ENCODE measurements at regions not wholly inside any gene's neighbourhood (a gene's known extent, or its start where the extent isn't known, plus 50 kb on each side); places are given as distances from the start of the nearest gene placed in this dataset.

DNA sequence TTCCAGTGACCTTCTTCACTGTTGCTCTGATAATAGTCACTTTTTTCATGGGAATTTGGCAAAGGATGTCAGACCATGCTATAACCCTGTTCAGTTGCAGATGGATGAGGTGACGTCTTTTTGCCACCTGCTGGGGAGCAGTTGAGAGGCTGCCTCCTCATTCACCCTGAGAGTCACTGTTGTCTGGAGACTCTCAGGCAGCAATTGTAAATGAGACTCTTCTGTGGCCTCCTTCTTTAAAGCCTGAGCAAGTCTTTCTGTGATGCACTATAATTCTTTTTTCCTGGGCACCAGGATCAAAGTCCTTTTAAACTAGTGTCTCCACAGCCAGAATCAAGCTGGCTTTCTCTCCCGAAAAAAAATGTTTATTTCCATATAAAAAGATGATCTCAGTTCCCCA lies 345.1 kb downstream of the ARL4A start:
- Histone ChIP-seq H3K36me3 (no peaks in the 10 kb centered on the region), H3K9me3 (no peaks in the 10 kb centered on the region), H3K4me1 (no peaks in the 10 kb centered on the region), H3K27me3 (no peaks in the 10 kb centered on the region), H3K27ac (no peak overlapping the region), H3K4me3 (no peak overlapping the region)
- no peak for TF ChIP-seq POLR2A (IDR thresholded peaks at IDR 0.05)
- no peak for TF ChIP-seq EP300 (IDR thresholded peaks at IDR 0.05)
- TF ChIP-seq, protein P1, sequence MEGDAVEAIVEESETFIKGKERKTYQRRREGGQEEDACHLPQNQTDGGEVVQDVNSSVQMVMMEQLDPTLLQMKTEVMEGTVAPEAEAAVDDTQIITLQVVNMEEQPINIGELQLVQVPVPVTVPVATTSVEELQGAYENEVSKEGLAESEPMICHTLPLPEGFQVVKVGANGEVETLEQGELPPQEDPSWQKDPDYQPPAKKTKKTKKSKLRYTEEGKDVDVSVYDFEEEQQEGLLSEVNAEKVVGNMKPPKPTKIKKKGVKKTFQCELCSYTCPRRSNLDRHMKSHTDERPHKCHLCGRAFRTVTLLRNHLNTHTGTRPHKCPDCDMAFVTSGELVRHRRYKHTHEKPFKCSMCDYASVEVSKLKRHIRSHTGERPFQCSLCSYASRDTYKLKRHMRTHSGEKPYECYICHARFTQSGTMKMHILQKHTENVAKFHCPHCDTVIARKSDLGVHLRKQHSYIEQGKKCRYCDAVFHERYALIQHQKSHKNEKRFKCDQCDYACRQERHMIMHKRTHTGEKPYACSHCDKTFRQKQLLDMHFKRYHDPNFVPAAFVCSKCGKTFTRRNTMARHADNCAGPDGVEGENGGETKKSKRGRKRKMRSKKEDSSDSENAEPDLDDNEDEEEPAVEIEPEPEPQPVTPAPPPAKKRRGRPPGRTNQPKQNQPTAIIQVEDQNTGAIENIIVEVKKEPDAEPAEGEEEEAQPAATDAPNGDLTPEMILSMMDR (IDR thresholded peaks at IDR 0.05): no peak
- TF ChIP-seq POLR2AphosphoS5 (IDR thresholded peaks at IDR 0.05): no peak
- WGBS: 46% methylated on average over 2 of the region's 2 CpGs
- DNase-seq (ENCODE audit: low spot score in 2 of 2): no peak

GRCh38 chr7:13034693-13035092 lies 347.3 kb downstream of the ARL4A start:
- Histone ChIP-seq H3K4me1 (no peaks in the 10 kb centered on the region), H3K4me3 (no peak overlapping the region), H3K36me3 (no peaks in the 10 kb centered on the region), H3K27ac (no peak overlapping the region), H3K9me3 (no peaks in the 10 kb centered on the region), H3K27me3 (no peaks in the 10 kb centered on the region)
- no peak for DNase-seq (ENCODE audit: low spot score in 2 of 2)
- TF ChIP-seq EP300 (IDR thresholded peaks at IDR 0.05) (no peak), POLR2AphosphoS5 (IDR thresholded peaks at IDR 0.05) (no peak), POLR2A (IDR thresholded peaks at IDR 0.05) (no peak)
- TF ChIP-seq, protein P1 (IDR thresholded peaks at IDR 0.05): no peak
- 100% methylated on average over 1 of the region's 1 CpG for WGBS

GRCh38 chr7:13035233-13035632 lies 347.8 kb downstream of the ARL4A start:
- Histone ChIP-seq H3K4me1 (no peaks in the 10 kb centered on the region), H3K4me3 (no peak overlapping the region), H3K27me3 (no peaks in the 10 kb centered on the region), H3K36me3 (no peaks in the 10 kb centered on the region), H3K9me3 (no peaks in the 10 kb centered on the region), H3K27ac (no peak overlapping the region)
- 91% methylated on average over 4 of the region's 4 CpGs for WGBS
- TF ChIP-seq POLR2A (IDR thresholded peaks at IDR 0.05) (no peak), POLR2AphosphoS5 (IDR thresholded peaks at IDR 0.05) (no peak), EP300 (IDR thresholded peaks at IDR 0.05) (no peak)
- TF ChIP-seq, protein P1 (IDR thresholded peaks at IDR 0.05): no peak
- no peak for DNase-seq (ENCODE audit: low spot score in 2 of 2)

DNA sequence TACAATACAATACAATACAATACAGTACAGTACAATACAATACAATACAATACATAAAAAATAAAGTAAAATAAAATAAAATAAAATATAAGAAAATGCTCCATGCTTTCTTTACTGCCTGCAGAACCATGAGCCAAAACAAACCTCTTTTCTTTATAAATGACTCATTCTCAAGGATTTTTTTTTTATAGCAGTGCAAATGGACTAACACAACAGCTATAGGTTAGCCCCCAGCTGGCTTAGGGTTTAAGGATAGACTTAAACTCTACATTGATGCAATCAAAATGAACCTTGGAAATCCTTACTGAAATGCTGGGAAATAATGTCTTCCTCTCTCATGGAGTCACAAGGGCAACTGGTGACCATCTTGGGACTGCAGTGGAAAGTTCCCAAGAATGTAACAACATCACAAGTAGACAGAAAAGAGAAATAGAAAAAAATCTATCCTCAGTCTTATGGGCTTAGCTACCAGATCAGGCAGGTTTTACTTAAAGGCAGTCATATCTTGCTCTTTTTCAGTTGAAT lies 348.9 kb downstream of the ARL4A start:
- Histone ChIP-seq H3K27ac (no peak overlapping the region), H3K36me3 (no peaks in the 10 kb centered on the region), H3K9me3 (no peaks in the 10 kb centered on the region), H3K4me1 (no peaks in the 10 kb centered on the region), H3K27me3 (no peaks in the 10 kb centered on the region), H3K4me3 (no peak overlapping the region)
- no peak for DNase-seq (ENCODE audit: low spot score in 2 of 2)
- no peak for TF ChIP-seq EP300 (IDR thresholded peaks at IDR 0.05)
- TF ChIP-seq POLR2AphosphoS5 (IDR thresholded peaks at IDR 0.05): no peak
- no peak for TF ChIP-seq POLR2A (IDR thresholded peaks at IDR 0.05)
- TF ChIP-seq, protein P1 (IDR thresholded peaks at IDR 0.05): no peak

- TF ChIP-seq, protein P1 (IDR thresholded peaks at IDR 0.05): no peak
- no peak for TF ChIP-seq POLR2AphosphoS5 (IDR thresholded peaks at IDR 0.05)
- no peak for TF ChIP-seq EP300 (IDR thresholded peaks at IDR 0.05)
- no peak for TF ChIP-seq POLR2A (IDR thresholded peaks at IDR 0.05)
- Histone ChIP-seq H3K4me1 (no peaks in the 10 kb centered on the region), H3K27ac (no peak overlapping the region), H3K4me3 (no peak overlapping the region), H3K36me3 (no peaks in the 10 kb centered on the region), H3K27me3 (no peaks in the 10 kb centered on the region), H3K9me3 (no peaks in the 10 kb centered on the region)
- no peak for DNase-seq (ENCODE audit: low spot score in 2 of 2)
- WGBS: 0% methylated on average over 1 of the region's 1 CpG
These were observed 349.8 kb downstream of the ARL4A start for GRCh38 chr7:13037216-13037615.

All from suprapubic skin (tissue), 4 donors.